Stimulated activated CD4-positive, alpha-beta T cell treated with anti-CD3 and anti-CD28 coated beads, Interleukin-4, amount 100 ng/mL, for 1 hour (primary cell): ENCODE measurements at regions not wholly inside any gene's neighbourhood (a gene's known extent, or its start where the extent isn't known, plus 50 kb on each side); places are given as distances from the start of the nearest gene placed in this dataset.
A peak's percentile ranks its signal among the peaks of the same experiment; 100 is the strongest.

Experiments
- DNase-seq: peaks from one replicate; pipeline ENCODE4 v3.0.0-alpha.2; 2020

GRCh38 chr7:42756841-42757240, 155.0 kb downstream of the C7orf25 start:
- DNase-seq, result no peak

- DNase-seq, result no peak
Observed at GRCh38 chr7:42753811-42754363, 158.0 kb downstream of the C7orf25 start.

- no peak for DNase-seq
Observed at GRCh38 chr7:42753367-42753766, 158.5 kb downstream of the C7orf25 start.

DNA sequence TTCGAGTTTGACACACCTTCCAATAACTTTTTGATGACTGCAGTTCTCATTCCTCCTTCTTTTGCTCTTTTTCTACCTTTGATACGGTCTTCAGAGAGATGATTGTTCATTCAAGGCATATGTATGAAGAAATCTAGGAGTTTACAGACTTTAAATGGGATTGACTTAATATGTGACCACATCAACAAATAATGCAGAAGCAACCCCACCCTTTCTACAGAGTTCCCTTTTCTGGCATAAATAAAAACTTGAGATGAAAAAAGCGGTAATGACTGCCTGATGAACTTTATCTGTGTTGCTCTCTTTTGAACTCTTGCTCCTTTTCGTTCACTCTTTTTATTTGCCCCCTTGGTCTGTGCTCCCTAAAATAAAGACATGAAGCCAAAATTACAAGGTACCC, 161.7 kb downstream of the C7orf25 start:
- no peak for DNase-seq

DNA sequence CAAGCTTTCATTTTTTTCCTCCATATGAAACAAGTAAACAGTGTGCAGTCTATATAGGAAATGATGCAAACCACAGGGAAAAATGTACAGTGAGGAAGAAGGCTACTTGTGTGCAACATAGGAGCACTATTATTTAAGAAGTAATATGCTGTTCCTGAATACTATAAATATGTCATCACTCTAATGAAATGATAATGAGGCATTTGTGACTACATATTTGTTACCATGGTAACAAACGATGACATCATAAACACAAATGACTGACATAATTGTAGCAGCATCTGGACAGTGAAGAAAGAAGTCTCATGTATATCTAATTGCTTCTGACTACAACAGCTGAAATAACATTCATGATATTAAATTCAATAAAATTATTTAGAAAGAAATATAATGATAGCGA, 164.8 kb downstream of the C7orf25 start:
- no peak for DNase-seq

- no peak for DNase-seq
Observed at GRCh38 chr7:42746214-42746613, 165.7 kb downstream of the C7orf25 start.

DNA sequence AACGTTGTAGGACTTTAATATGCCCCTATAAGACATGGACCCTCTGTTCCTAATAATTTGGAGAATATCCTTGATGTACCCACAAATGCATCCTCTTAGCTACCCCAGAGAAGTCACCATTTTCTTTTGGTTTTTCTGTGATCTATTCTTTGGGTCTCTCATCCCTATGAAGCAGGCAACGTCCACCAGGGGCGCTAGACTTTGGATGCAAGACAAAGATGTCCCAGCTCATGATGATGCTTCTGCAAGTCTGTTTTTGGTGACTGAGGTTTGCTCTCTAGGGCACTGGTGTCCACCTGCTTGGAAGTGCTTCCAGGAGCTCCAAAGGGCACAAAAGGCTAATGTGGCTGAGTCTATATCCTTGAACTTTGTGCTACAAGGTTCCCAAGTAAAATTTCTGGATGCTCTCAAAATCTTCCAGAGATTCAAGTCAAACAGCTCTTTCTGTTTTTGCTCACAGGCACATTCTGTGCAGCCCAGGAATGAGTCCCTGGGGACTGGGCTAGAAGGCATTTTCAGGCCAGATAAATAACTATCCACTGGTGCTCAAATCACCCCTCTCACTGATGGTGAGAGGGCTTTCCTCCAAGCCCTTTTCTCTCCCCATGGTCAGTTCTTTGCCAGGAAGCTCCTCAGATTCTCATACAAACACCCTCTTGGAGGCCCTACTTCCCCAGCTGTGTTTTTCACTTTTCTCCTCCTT, 166.4 kb downstream of the C7orf25 start:
- peak; percentile 39 for DNase-seq

DNA sequence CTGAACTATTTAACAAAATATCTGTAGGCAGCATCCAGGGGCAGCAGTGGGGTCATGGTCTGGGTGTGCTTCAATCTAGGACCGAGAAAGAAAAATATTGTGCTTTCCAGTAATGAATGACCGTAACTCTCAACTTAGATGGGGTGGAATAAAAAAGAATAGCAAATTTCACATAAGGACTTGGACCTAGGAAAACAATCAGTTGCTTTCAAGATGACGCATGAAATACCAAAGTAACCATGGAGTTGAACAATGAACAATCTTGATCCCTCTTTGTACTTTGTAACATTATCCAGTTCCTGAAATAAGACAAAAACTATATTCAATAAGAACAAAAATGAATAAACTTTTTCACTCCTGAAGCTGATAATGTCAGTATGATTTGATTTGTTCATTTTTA, 167.1 kb downstream of the C7orf25 start:
- no peak for DNase-seq

- no peak for DNase-seq
Observed at GRCh38 chr7:42743077-42743858, 168.6 kb downstream of the C7orf25 start.

GRCh38 chr7:42742318-42742717, 169.6 kb downstream of the C7orf25 start:
- DNase-seq, result no peak

- no peak for DNase-seq
Observed at GRCh38 chr7:42740408-42740807, 171.5 kb downstream of the C7orf25 start.

DNA sequence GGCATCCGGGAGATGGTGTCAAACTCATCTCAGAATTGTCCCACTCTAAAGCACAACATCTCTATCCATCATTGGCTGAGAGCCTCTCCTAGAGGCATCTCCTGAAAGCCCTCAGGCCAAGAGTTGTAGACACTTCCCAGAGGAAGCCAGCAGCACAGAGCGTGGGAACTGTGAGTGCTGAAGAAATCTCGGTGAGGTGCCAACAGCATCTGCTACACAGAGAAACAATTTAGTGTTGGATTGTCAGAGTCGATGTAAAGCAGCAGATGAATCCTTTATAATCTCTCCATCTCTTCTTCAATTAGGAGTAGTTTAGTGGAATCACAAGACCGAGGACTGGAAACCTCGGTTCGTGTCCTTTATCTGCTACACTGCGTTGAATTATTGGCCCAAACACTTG, 172.2 kb downstream of the C7orf25 start:
- no peak for DNase-seq

- DNase-seq, result no peak
Observed at GRCh38 chr7:42736931-42737330, 174.9 kb downstream of the C7orf25 start.

- DNase-seq, result no peak
Observed at GRCh38 chr7:42735081-42735480, 176.8 kb downstream of the C7orf25 start.

GRCh38 chr7:42734568-42734967, 177.3 kb downstream of the C7orf25 start:
- no peak for DNase-seq

DNA sequence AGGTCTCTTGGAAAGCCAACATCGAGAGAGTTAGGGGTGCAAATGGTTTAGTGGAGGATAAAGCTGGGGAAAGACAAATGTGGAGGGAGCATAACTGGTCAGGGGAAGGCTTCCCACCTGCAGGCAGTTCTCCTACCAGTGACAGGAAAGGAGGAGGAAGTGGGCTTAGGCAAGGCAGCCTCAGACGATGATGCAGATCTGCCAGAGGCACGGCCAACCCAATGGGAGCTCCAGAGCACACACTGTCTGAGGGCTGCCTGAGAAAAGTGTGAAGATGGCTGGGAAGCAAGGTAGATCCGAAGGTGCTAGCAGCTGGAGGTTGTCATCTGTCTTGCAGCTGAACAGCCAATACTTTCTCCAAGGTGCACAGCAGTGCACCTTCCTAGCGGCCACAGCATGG, 178.8 kb downstream of the C7orf25 start:
- DNase-seq, result no peak

GRCh38 chr7:42730586-42730985, 181.3 kb downstream of the C7orf25 start:
- no peak for DNase-seq

- DNase-seq, result no peak
Observed at GRCh38 chr7:42729053-42729765, 182.7 kb downstream of the C7orf25 start.

DNA sequence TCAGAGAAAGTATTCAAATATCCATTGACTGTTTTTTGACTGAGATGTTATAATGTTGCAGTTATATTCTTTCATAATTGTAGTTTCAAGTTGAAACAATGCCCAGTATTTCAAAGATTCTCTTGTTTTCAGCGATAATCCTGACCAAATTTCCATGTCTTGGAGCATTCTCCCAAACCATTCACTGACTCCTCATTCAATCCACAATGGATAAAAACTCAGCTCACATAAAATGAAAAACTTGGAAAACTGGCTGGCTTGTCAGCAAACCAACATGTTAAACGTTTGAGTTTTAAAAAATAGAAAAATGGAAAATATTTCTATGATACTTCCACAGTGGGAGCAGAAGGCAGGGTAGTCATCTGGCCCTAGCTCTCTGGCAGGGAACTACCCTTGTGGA, 184.4 kb downstream of the C7orf25 start:
- no peak for DNase-seq

DNA sequence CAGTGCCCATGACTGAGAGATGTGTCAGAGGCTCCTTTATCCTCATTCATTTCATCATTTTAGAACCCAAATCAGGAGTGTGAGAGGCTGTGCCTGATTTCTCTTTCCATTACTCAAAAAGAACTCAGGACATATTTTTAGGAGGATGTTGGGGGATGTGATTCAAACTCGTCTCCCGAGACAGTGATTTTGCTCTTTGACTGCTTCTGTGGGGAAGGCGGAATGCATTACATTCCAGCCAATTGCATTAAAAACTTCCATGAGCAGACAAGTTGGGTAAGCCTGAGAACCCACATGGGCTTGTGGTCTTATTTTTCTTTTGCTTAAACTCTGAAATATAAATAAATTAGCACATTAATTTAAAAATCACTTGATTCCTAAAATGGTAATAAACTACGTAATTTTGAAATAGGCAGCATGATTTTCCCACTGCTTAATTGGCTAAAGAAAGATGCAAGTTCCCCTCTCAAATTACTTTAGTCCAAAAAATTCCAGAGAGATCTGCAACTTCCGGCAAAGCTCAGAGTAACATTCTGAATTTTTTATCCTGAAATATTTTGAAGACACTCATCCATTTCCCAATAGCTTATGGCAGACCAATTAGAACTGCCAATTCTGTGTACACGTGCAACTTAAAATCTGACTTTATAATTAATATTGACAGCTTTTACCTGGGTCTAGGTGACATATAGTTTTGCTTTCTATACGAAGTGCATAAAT, 185.6 kb downstream of the C7orf25 start:
- no peak for DNase-seq

DNA sequence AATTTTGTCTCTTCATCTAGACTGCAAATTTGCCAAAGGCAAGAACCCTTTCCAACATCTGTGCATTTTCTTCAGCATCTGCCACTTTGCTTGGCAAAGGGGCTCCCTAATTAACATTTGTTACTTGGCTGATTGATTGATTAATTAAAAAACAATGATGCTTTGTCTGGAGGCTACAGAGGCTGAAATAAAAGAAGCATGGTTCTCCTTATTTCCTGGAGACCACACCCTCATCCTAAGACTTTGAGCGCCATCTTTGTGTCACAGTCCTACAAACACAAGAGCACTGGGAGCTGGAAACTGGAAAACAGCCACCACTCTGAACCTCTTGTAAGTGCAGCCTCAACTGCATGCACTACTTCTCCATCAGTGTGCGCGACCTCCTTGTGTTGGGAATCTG, 189.2 kb downstream of the C7orf25 start:
- no peak for DNase-seq

DNA sequence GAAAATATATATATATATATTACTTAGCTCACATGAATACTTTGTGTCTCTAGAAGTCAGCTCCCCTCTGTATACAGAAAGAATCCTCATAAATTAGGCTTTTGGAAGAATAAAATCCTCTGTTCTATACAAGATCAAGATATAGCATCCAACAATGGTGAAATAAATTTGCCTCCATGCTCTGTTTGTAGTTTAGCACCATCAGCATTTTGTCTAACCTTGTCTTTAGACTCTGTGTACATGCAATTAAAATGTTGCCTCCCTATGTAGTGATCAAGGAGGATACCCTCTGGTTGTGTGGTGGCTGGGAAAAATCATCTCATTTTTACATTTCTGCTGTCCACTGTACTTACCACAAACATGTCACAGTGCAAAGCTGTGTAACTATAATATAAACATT, 189.7 kb downstream of the C7orf25 start:
- no peak for DNase-seq
